ENCODE measurements at regions not wholly inside any gene's neighbourhood (a gene's known extent, or its start where the extent isn't known, plus 50 kb on each side); places are given as distances from the start of the nearest gene placed in this dataset.
"Not testable (repeated sequence)": the region's sequence is repeated elsewhere in the genome, so short reads cannot be mapped to it uniquely, and the experiment has no call there.

DNA sequence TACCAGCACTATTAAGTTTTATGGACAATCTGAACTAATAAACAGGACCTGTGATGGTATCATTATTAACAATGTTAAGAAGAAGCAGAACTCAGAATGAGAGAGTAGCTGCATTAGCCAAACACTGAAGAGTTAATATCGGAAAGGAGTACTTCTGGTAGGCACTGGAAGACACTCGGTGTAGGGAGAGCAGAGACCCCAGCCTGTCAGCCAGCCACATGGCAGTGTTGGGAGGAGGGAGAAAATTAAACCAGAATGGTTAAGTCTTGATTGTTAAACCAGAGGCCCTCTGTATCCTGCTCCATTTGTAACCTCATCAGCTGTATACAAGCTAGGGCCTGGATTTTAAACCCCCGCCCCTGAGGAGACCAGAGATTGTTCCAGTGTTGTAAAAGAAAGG lies 263.3 kb downstream of the SRGAP2C start:
- not testable (repeated sequence) for H3K36me3 ChIP-seq (ENCODE audit: control insufficient read depth in 1 of 2, insufficient read depth in 2 of 2, low read depth in 1 of 2, low read length in 2 of 2)

DNA sequence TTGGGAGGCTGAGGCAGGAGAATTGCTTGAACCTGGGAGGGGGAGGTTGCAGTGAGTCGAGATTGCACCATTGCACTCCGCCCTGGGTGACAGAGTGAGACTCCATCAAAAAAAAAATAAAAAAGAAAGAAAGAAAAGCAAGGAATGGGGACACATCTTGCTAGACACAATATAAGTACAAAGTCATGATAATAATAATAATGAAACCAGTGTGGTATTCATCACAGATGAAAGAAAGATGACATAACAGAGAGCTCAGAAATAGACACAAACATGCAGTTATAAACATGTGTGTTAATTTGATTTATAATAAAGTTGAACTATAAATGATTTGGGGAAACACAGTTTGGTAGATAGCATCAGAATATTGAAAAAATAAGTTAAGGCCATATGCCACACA lies 264.1 kb downstream of the SRGAP2C start:
- Histone ChIP-seq H2BK5ac (ENCODE audit: low read depth, low read length, poor library complexity, severe bottlenecking) (no peak overlapping the region), H2AFZ (ENCODE audit: low read depth, low read length) (no peak overlapping the region), H2BK120ac (ENCODE audit: low read depth, low read length) (no peak overlapping the region), H3K23ac (ENCODE audit: low read length in 2 of 2) (no peak overlapping the region), H3K79me1 (replicated peaks; ENCODE audit: low read length, poor library complexity, severe bottlenecking) (no peaks in the 10 kb centered on the region), H2BK15ac (ENCODE audit: low read depth, poor library complexity, severe bottlenecking) (no peak overlapping the region), H3K9ac (ENCODE audit: low read length) (no peak overlapping the region), H3K14ac (ENCODE audit: low read length in 2 of 2) (no peak overlapping the region), H3K27me3 (ENCODE audit: control insufficient read depth in 1 of 2, insufficient read depth in 1 of 2, low read length in 2 of 2) (no peaks in the 10 kb centered on the region), H3K9me3 (ENCODE audit: control insufficient read depth, low read length) (no peaks in the 10 kb centered on the region), H3K4ac (ENCODE audit: low read depth in 1 of 2, low read length in 2 of 2) (no peak overlapping the region), H3K36me3 (ENCODE audit: control insufficient read depth in 1 of 2, insufficient read depth in 2 of 2, low read depth in 1 of 2, low read length in 2 of 2) (no peaks in the 10 kb centered on the region), H4K91ac (ENCODE audit: low read length) (no peak overlapping the region), H3K4me1 (ENCODE audit: control insufficient read depth, insufficient read depth, low read depth, low read length) (no peaks in the 10 kb centered on the region), H3K4me3 (ENCODE audit: insufficient read depth in 1 of 2, low read depth in 1 of 2, low read length in 2 of 2) (no peak overlapping the region), H2AK5ac (ENCODE audit: low read length, severe bottlenecking) (no peak overlapping the region), H3K4me2 (ENCODE audit: low read length, poor library complexity, severe bottlenecking) (no peak overlapping the region), H3K27ac (ENCODE audit: low read length, poor library complexity, severe bottlenecking) (no peak overlapping the region), H4K8ac (ENCODE audit: low read length) (no peak overlapping the region), H2BK12ac (ENCODE audit: low read length in 2 of 2) (no peak overlapping the region), H3K18ac (ENCODE audit: low read depth in 1 of 2, low read length in 2 of 2) (no peak overlapping the region)
- WGBS = no CpG with 5 or more reads among the region's 2 CpGs
- no peak for DNase-seq

More for the DNA sequence above, 263.3 kb downstream of the SRGAP2C start:
- not testable (repeated sequence) for H4K91ac ChIP-seq (ENCODE audit: low read length); H3K4me3 ChIP-seq (ENCODE audit: insufficient read depth in 1 of 2, low read depth in 1 of 2, low read length in 2 of 2); H3K4me1 ChIP-seq (ENCODE audit: control insufficient read depth, insufficient read depth, low read depth, low read length); H3K23ac ChIP-seq (ENCODE audit: low read length in 2 of 2); H3K4me2 ChIP-seq (ENCODE audit: low read length, poor library complexity, severe bottlenecking); H2BK12ac ChIP-seq (ENCODE audit: low read length in 2 of 2); H3K27ac ChIP-seq (ENCODE audit: low read length, poor library complexity, severe bottlenecking); DNase-seq; H2AFZ ChIP-seq (ENCODE audit: low read depth, low read length); H3K9ac ChIP-seq (ENCODE audit: low read length); H3K27me3 ChIP-seq (ENCODE audit: control insufficient read depth in 1 of 2, insufficient read depth in 1 of 2, low read length in 2 of 2); H3K18ac ChIP-seq (ENCODE audit: low read depth in 1 of 2, low read length in 2 of 2); H2AK5ac ChIP-seq (ENCODE audit: low read length, severe bottlenecking); H3K79me1 ChIP-seq (replicated peaks; ENCODE audit: low read length, poor library complexity, severe bottlenecking); H3K9me3 ChIP-seq (ENCODE audit: control insufficient read depth, low read length); H2BK120ac ChIP-seq (ENCODE audit: low read depth, low read length); H3K4ac ChIP-seq (ENCODE audit: low read depth in 1 of 2, low read length in 2 of 2); H2BK15ac ChIP-seq (ENCODE audit: low read depth, poor library complexity, severe bottlenecking); H4K8ac ChIP-seq (ENCODE audit: low read length); H2BK5ac ChIP-seq (ENCODE audit: low read depth, low read length, poor library complexity, severe bottlenecking); H3K14ac ChIP-seq (ENCODE audit: low read length in 2 of 2)
- 67% methylated on average over 1 of the region's 3 CpGs for WGBS

DNA sequence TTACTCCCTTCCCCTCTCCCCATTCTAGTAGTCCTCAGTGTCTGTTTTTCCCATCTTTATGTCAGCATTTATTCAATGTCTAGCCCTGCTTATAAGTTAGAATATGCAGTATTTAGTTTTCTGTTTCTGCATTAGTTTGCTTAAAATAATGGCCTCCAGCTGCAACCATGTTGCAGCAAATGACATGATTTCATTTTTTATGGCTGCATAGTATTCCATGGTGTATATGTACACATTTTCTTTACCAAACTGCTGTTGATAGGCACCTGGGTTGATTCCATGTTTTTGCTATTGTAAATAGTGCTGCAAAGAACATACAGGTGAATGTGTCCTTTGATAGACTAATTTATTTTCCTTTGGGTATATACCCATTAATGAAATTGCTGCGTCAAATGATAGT lies 267.7 kb downstream of the SRGAP2C start:
- H2BK12ac ChIP-seq (ENCODE audit: low read length in 2 of 2) = no peak overlapping the region
- no peak for DNase-seq
- 100% methylated on average over 1 of the region's 1 CpG for WGBS
- no peaks in the 10 kb centered on the region for H3K9me3 ChIP-seq (ENCODE audit: control insufficient read depth, low read length)
- no peaks in the 10 kb centered on the region for H3K4me1 ChIP-seq (ENCODE audit: control insufficient read depth, insufficient read depth, low read depth, low read length)
- H4K8ac ChIP-seq (ENCODE audit: low read length) = no peak overlapping the region
- H2AFZ ChIP-seq (ENCODE audit: low read depth, low read length) = no peak overlapping the region
- no peak overlapping the region for H3K27ac ChIP-seq (ENCODE audit: low read length, poor library complexity, severe bottlenecking)
- no peaks in the 10 kb centered on the region for H3K36me3 ChIP-seq (ENCODE audit: control insufficient read depth in 1 of 2, insufficient read depth in 2 of 2, low read depth in 1 of 2, low read length in 2 of 2)
- H2BK120ac ChIP-seq (ENCODE audit: low read depth, low read length) = no peak overlapping the region
- H3K79me1 ChIP-seq (replicated peaks; ENCODE audit: low read length, poor library complexity, severe bottlenecking) = no peaks in the 10 kb centered on the region
- H3K23ac ChIP-seq (ENCODE audit: low read length in 2 of 2) = no peak overlapping the region
- no peak overlapping the region for H2AK5ac ChIP-seq (ENCODE audit: low read length, severe bottlenecking)
- H4K91ac ChIP-seq (ENCODE audit: low read length) = no peak overlapping the region
- H3K4ac ChIP-seq (ENCODE audit: low read depth in 1 of 2, low read length in 2 of 2) = no peak overlapping the region
- H3K4me3 ChIP-seq (ENCODE audit: insufficient read depth in 1 of 2, low read depth in 1 of 2, low read length in 2 of 2) = no peak overlapping the region
- no peak overlapping the region for H3K9ac ChIP-seq (ENCODE audit: low read length)
- no peak overlapping the region for H2BK15ac ChIP-seq (ENCODE audit: low read depth, poor library complexity, severe bottlenecking)
- H3K4me2 ChIP-seq (ENCODE audit: low read length, poor library complexity, severe bottlenecking) = no peak overlapping the region
- no peak overlapping the region for H2BK5ac ChIP-seq (ENCODE audit: low read depth, low read length, poor library complexity, severe bottlenecking)
- no peak overlapping the region for H3K18ac ChIP-seq (ENCODE audit: low read depth in 1 of 2, low read length in 2 of 2)
- H3K14ac ChIP-seq (ENCODE audit: low read length in 2 of 2) = no peak overlapping the region
- H3K27me3 ChIP-seq (ENCODE audit: control insufficient read depth in 1 of 2, insufficient read depth in 1 of 2, low read length in 2 of 2) = no peaks in the 10 kb centered on the region

DNA sequence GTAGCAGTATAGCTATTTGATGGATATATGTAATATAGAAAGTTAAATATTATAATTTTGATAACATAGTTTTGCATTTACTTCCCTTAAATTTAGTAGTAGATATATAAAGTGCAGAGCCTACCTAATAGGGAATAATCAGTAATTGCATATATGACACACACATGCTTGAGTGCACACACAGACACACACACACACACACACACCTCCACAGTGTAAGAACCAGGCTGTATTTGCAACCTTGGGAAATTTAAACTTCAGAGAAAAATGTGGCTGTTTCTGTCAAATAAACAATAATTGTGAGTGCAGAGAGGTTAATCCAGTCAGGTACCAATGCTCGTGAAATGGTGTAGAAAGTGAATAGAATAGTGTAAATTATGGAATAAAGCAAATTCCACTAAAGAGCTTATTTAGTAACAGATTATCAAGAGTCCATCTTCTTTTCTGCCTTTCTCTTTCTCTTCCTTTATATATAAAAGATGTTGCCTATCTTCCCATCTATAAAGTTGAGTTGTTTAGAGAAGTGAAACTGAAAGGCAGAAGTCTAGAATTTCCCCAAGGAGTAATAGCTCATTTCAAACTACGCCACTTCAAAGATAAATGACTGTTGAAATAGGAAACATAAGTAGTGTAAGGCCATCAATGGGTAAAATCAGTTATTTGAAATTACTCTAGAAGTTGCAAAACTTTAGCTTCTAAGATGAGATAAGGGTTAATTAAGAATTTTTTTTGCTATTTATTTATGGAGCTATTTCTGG lies 273.7 kb downstream of the SRGAP2C start:
- no peaks in the 10 kb centered on the region for H3K27me3 ChIP-seq (ENCODE audit: control insufficient read depth in 1 of 2, insufficient read depth in 1 of 2, low read length in 2 of 2)
- H2BK5ac ChIP-seq (ENCODE audit: low read depth, low read length, poor library complexity, severe bottlenecking) = no peak overlapping the region
- H3K14ac ChIP-seq (ENCODE audit: low read length in 2 of 2) = no peak overlapping the region
- H3K4me1 ChIP-seq (ENCODE audit: control insufficient read depth, insufficient read depth, low read depth, low read length) = no peaks in the 10 kb centered on the region
- H4K91ac ChIP-seq (ENCODE audit: low read length) = no peak overlapping the region
- peak overlapping the region in 1 of 2 experiments; percentile 30 for H3K4me3 ChIP-seq (ENCODE audit: insufficient read depth in 1 of 2, low read depth in 1 of 2, low read length in 2 of 2)
- no peak overlapping the region for H2AFZ ChIP-seq (ENCODE audit: low read depth, low read length)
- H3K4ac ChIP-seq (ENCODE audit: low read depth in 1 of 2, low read length in 2 of 2) = no peak overlapping the region
- 80% methylated on average over 1 of the region's 2 CpGs for WGBS
- no peak overlapping the region for H4K8ac ChIP-seq (ENCODE audit: low read length)
- no peaks in the 10 kb centered on the region for H3K79me1 ChIP-seq (replicated peaks; ENCODE audit: low read length, poor library complexity, severe bottlenecking)
- no peak overlapping the region for H2AK5ac ChIP-seq (ENCODE audit: low read length, severe bottlenecking)
- DNase-seq = peak; percentile 20
- H3K4me2 ChIP-seq (ENCODE audit: low read length, poor library complexity, severe bottlenecking) = no peak overlapping the region
- no peak overlapping the region for H2BK12ac ChIP-seq (ENCODE audit: low read length in 2 of 2)
- no peak overlapping the region for H2BK15ac ChIP-seq (ENCODE audit: low read depth, poor library complexity, severe bottlenecking)
- no peaks in the 10 kb centered on the region for H3K36me3 ChIP-seq (ENCODE audit: control insufficient read depth in 1 of 2, insufficient read depth in 2 of 2, low read depth in 1 of 2, low read length in 2 of 2)
- H3K9ac ChIP-seq (ENCODE audit: low read length) = peak overlapping the region; percentile 33
- no peak overlapping the region for H3K23ac ChIP-seq (ENCODE audit: low read length in 2 of 2)
- H2BK120ac ChIP-seq (ENCODE audit: low read depth, low read length) = no peak overlapping the region
- H3K18ac ChIP-seq (ENCODE audit: low read depth in 1 of 2, low read length in 2 of 2) = no peak overlapping the region
- H3K9me3 ChIP-seq (ENCODE audit: control insufficient read depth, low read length) = no peaks in the 10 kb centered on the region
- no peak overlapping the region for H3K27ac ChIP-seq (ENCODE audit: low read length, poor library complexity, severe bottlenecking)

All from mesenchymal stem cell (in vitro differentiated cells and primary cell).